CD14-positive monocyte (primary cell): ENCODE measurements at regions not wholly inside any gene's neighbourhood (a gene's known extent, or its start where the extent isn't known, plus 50 kb on each side); places are given as distances from the start of the nearest gene placed in this dataset.

Experiments
- DNase-seq, 3 donors: peaks; one replicate each; pipeline ENCODE4 v3.0.0-alpha.2; 2011 to 2022
- H2AFZ ChIP-seq: 2 replicates; pipeline ENCODE4 v1.6.0; 2012; ENCODE audit warnings: mild to moderate bottlenecking, low read depth, low read length, inconsistent platforms; ENCODE audit not compliant: insufficient read depth, poor library complexity, severe bottlenecking
- H3K27ac ChIP-seq, 2 donors: 1 replicate in 1 of 2; 2 replicates in 1 of 2; pipeline ENCODE4 v1.5.1; 2012 to 2013; ENCODE audit warnings: low read length in 2 of 2, control low read depth in 1 of 2, inconsistent platforms in 1 of 2, low read depth in 1 of 2, mild to moderate bottlenecking in 1 of 2
- H3K27me3 ChIP-seq, 2 donors: one replicate each; pipeline versions ENCODE4 v1.6.0 to v1.6.1; 2011 to 2013; ENCODE audit warnings: low read length in 2 of 2; ENCODE audit not compliant: control insufficient read depth in 2 of 2, insufficient read depth in 2 of 2
- H3K36me3 ChIP-seq, 2 donors: replicated peaks in 1 of 2; 1 replicate in 1 of 2; 2 replicates in 1 of 2; pipeline versions ENCODE4 v1.5.1 to v1.6.1; 2012 to 2013; ENCODE audit warnings: low read length in 2 of 2, control low read depth in 1 of 2, inconsistent platforms in 1 of 2, mild to moderate bottlenecking in 1 of 2; ENCODE audit not compliant: insufficient read depth in 2 of 2, control insufficient read depth in 1 of 2
- H3K4me1 ChIP-seq, 2 donors: 1 replicate in 1 of 2; 2 replicates in 1 of 2; pipeline versions ENCODE4 v1.5.1 to v1.6.1; 2012 to 2013; ENCODE audit warnings: low read length in 2 of 2, control low read depth in 1 of 2, inconsistent platforms in 1 of 2, mild to moderate bottlenecking in 1 of 2, moderate library complexity in 1 of 2; ENCODE audit not compliant: insufficient read depth in 2 of 2, control insufficient read depth in 1 of 2
- H3K4me2 ChIP-seq: replicated peaks from 2 replicates; pipeline ENCODE3; 2012; ENCODE audit warnings: low read length, moderate library complexity, mild to moderate bottlenecking; ENCODE audit not compliant: poor library complexity, severe bottlenecking; ENCODE audit errors: extremely low read depth
- H3K4me3 ChIP-seq, 3 experiments: fragments of 200-600 bp in 1 of 3; sonication (generic) in 1 of 3; replicated peaks in 1 of 3; 1 replicate in 2 of 3; 2 replicates in 1 of 3; pipeline ENCODE4 v1.5.1; 2011 to 2013; ENCODE audit warnings: low read length in 3 of 3, mild to moderate bottlenecking in 3 of 3, control low read depth in 2 of 3, low read depth in 2 of 3, inconsistent platforms in 1 of 3, moderate library complexity in 1 of 3
- H3K79me2 ChIP-seq: 2 replicates; pipeline ENCODE4 v1.6.0; 2012; ENCODE audit warnings: mild to moderate bottlenecking, control low read depth, inconsistent platforms, low read length, moderate library complexity; ENCODE audit not compliant: insufficient read depth
- H3K9ac ChIP-seq: 2 replicates; pipeline ENCODE4 v1.6.0; 2017; ENCODE audit warnings: low read length, mild to moderate bottlenecking; ENCODE audit not compliant: insufficient read depth, poor library complexity, severe bottlenecking
- H3K9me3 ChIP-seq, 2 donors: replicated peaks in 1 of 2; 1 replicate in 1 of 2; 2 replicates in 1 of 2; pipeline versions ENCODE4 v1.5.1 to v1.6.1; 2012 to 2013; ENCODE audit warnings: low read length in 2 of 2, control low read depth in 1 of 2; ENCODE audit not compliant: control insufficient read depth in 1 of 2, insufficient read depth in 1 of 2
- H4K20me1 ChIP-seq: 2 replicates; pipeline ENCODE4 v1.6.0; 2012; ENCODE audit warnings: mild to moderate bottlenecking, low read length, control low read depth, moderate library complexity; ENCODE audit not compliant: insufficient read depth
- H3K27ac Mint-ChIP-seq, 7 donors: one replicate each; pipeline ENCODE4 v1.8.0; 2020; ENCODE audit warnings: mild to moderate bottlenecking in 7 of 7, mixed read lengths in 7 of 7, moderate library complexity in 6 of 7, inconsistent platforms in 2 of 7
- H3K27me3 Mint-ChIP-seq, 3 donors: one replicate each; pipeline ENCODE4 v1.8.0; 2021 to 2022; ENCODE audit warnings: low read depth in 3 of 3, mild to moderate bottlenecking in 3 of 3, mixed read lengths in 3 of 3, moderate library complexity in 3 of 3, inconsistent platforms in 1 of 3
- H3K36me3 Mint-ChIP-seq, 2 donors: one replicate each; pipeline ENCODE4 v1.8.0; 2020; ENCODE audit warnings: mixed read lengths in 2 of 2, inconsistent platforms in 1 of 2, mild to moderate bottlenecking in 1 of 2
- H3K4me1 Mint-ChIP-seq: one replicate; pipeline ENCODE4 v1.8.0; 2020; ENCODE audit warnings: mild to moderate bottlenecking, mixed read lengths
- H3K4me3 Mint-ChIP-seq, 2 donors: one replicate each; pipeline ENCODE4 v1.8.0; 2020; ENCODE audit warnings: mild to moderate bottlenecking in 2 of 2, mixed read lengths in 2 of 2, moderate library complexity in 1 of 2
- H3K9me3 Mint-ChIP-seq, 7 donors: one replicate each; pipeline ENCODE4 v1.8.0; 2020 to 2022; ENCODE audit warnings: mixed read lengths in 7 of 7, mild to moderate bottlenecking in 6 of 7, moderate library complexity in 6 of 7, inconsistent platforms in 2 of 7
- CTCF ChIP-seq: fragments of 200-600 bp; IDR thresholded peaks from one replicate; pipeline ENCODE4 v1.8.0; 2022; ENCODE audit warnings: antibody characterized with exemption, mild to moderate bottlenecking
- WGBS: methylation state at CpG from one replicate; pipeline ENCODE4 v1.1.5; 2013; ENCODE audit warnings: missing lambda C conversion rate; ENCODE audit not compliant: insufficient coverage; 5-methylcytosine and 5-hydroxymethylcytosine counted together
- intact Hi-C, 2 donors: fragments of 100-400 bp; cut with micrococcal nuclease; formaldehyde crosslinking; loops; one replicate each; pipeline versions ENCODE4 v1.15.0 to v1.15.1; 2023

GRCh38 chr11:10911907-10912306 lies 54.1 kb upstream of the ZBED5 start:
- H3K79me2 ChIP-seq = no peaks in the 10 kb centered on the region
- no peaks in the 10 kb centered on the region for H4K20me1 ChIP-seq
- H3K9me3 Mint-ChIP-seq = peaks cover 4 to 7% (median 6%) of the 10 kb centered on the region in 7 donors
- H3K27me3 Mint-ChIP-seq = peaks cover 0 to 3% (median 3%) of the 10 kb centered on the region in 3 donors
- H3K9ac ChIP-seq = no peak overlapping the region
- peaks cover 1 to 3% of the 10 kb centered on the region in 2 donors for H3K36me3 Mint-ChIP-seq
- H3K27ac Mint-ChIP-seq = no peak overlapping the region
- TF ChIP-seq CTCF = no peak
- no peaks in the 10 kb centered on the region for H3K27me3 ChIP-seq
- no peaks in the 10 kb centered on the region for H3K36me3 ChIP-seq
- intact Hi-C loops = loop anchor here in 1 of 2 donors (5.0 kb wide), 1 partner anchor 55 kb away; the partner anchor contains the start of gene ZBED5
- peaks cover 0 to 5% of the 10 kb centered on the region in 2 donors for H3K9me3 ChIP-seq
- no peak overlapping the region for H3K4me2 ChIP-seq
- WGBS = 100% methylated on average over 3 of the region's 7 CpGs
- peaks cover 28% of the 10 kb centered on the region for H3K4me1 Mint-ChIP-seq
- H3K4me1 ChIP-seq = peaks cover 17 to 20% of the 10 kb centered on the region in 2 donors
- no peak for DNase-seq
- H3K4me3 Mint-ChIP-seq = no peak overlapping the region
- no peak overlapping the region for H3K27ac ChIP-seq
- H2AFZ ChIP-seq = no peak overlapping the region
- no peak overlapping the region for H3K4me3 ChIP-seq

GRCh38 chr11:10909141-10909883 lies 51.5 kb upstream of the ZBED5 start:
- Histone ChIP-seq H3K4me2 (no peak overlapping the region), H3K79me2 (no peaks in the 10 kb centered on the region), H3K4me3 (no peak overlapping the region), H3K9ac (no peak overlapping the region), H3K36me3 (no peaks in the 10 kb centered on the region), H3K27ac (no peak overlapping the region), H4K20me1 (no peaks in the 10 kb centered on the region), H2AFZ (peak overlapping the region; percentile 4), H3K9me3 (no peaks in the 10 kb centered on the region), H3K27me3 (no peaks in the 10 kb centered on the region), H3K4me1 (peaks cover 10 to 14% of the 10 kb centered on the region in 2 donors)
- Mint-ChIP-seq H3K27ac (peak overlapping the region in 1 of 7 donors; percentile 26), H3K9me3 (no peaks in the 10 kb centered on the region), H3K27me3 (peaks cover 0 to 1% (median 1%) of the 10 kb centered on the region in 3 donors), H3K4me3 (no peak overlapping the region), H3K4me1 (peaks cover 15% of the 10 kb centered on the region), H3K36me3 (no peaks in the 10 kb centered on the region)
- no peak for TF ChIP-seq CTCF
- peak; percentile 25 to 48 (median 40) for DNase-seq
- 67% methylated on average over 5 of the region's 8 CpGs for WGBS
- intact Hi-C loops = no loop called here
